Esophagus squamous epithelium (tissue), 5 donors: ENCODE measurements at regions not wholly inside any gene's neighbourhood (a gene's known extent, or its start where the extent isn't known, plus 50 kb on each side); places are given as distances from the start of the nearest gene placed in this dataset.

ENCODE experiments used
- DNase-seq: peaks from one replicate; lab custom pipeline; 2025; lab: John Stamatoyannopoulos, UW
- H3K27ac ChIP-seq, 4 donors: fragments of 200-600 bp; sonication (generic); one replicate each; pipeline ENCODE4 v1.5.1; 2016 to 2019; ENCODE audit warnings: mild to moderate bottlenecking in 1 of 4
- H3K27me3 ChIP-seq, 4 donors: fragments of 200-600 bp; sonication (generic); 1 replicate in 3 of 4; 2 replicates in 1 of 4; pipeline versions ENCODE4 v1.5.1 to v1.6.0; 2017 to 2021; ENCODE audit warnings: antibody characterized with exemption in 1 of 4
- H3K36me3 ChIP-seq, 3 donors: fragments of 200-600 bp; sonication (generic); one replicate each; pipeline ENCODE4 v1.5.1; 2016 to 2019
- H3K4me1 ChIP-seq, 3 donors: fragments of 200-600 bp; sonication (generic); one replicate each; pipeline ENCODE4 v1.5.1; 2017 to 2019
- H3K4me3 ChIP-seq, 4 donors: fragments of 200-600 bp; sonication (generic); 1 replicate in 3 of 4; 2 replicates in 1 of 4; pipeline ENCODE4 v1.5.1; 2016 to 2019; ENCODE audit warnings: mild to moderate bottlenecking in 2 of 4, moderate library complexity in 1 of 4
- H3K9me3 ChIP-seq, 3 donors: fragments of 200-600 bp; sonication (generic); one replicate each; pipeline ENCODE4 v1.5.1; 2016 to 2019
- POLR2A ChIP-seq, 4 donors: fragments of 450-650 bp; IDR thresholded peaks; one replicate each; pipeline ENCODE4 v1.6.1; 2017; ENCODE audit warnings: antibody characterized with exemption in 4 of 4, mild to moderate bottlenecking in 4 of 4, moderate library complexity in 3 of 4
- WGBS, 2 donors: methylation state at CpG; one replicate each; pipeline ENCODE4 v1.1.5; 2018; 5-methylcytosine and 5-hydroxymethylcytosine counted together
- intact Hi-C: fragments of 100-400 bp; cut with DNase I; formaldehyde crosslinking; loops from one replicate; pipeline ENCODE4 v1.15.0; 2022
- TF ChIP-seq, protein P1 (sequence below), 6 experiments: fragments of 450-650 bp in 4 of 6; fragments of 200-600 bp in 2 of 6; sonication (generic) in 2 of 6; IDR thresholded peaks; one replicate each; pipeline ENCODE4 v1.5.1; 2016 to 2019; ENCODE audit warnings: antibody characterized with exemption in 6 of 6, mild to moderate bottlenecking in 4 of 6, moderate library complexity in 4 of 6
- donor health status: DM: yes; HTN: yes; CAD: no.

DNA sequence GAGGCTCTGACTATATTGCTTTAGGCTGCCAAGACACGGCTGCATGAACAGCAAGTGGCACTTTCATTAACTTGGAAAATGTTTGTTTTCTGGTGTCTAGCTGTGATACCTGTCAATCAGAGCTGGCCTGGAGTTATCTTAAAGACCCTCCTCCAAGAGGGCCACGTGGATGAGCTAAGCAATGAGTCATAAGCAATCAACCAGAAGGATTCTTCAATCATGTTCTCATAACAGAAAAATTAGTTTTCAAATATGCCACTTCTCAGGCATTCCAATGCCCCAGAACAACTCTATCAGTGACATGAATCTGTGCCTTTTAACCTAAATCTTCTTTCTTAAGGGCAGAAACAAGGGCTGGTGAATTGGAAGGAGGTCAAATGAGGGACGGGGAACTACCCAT, 283.0 kb downstream of the HTR1B start:
- 40 to 50% methylated on average over 3 of the region's 3 CpGs for WGBS, 2 donors

DNA sequence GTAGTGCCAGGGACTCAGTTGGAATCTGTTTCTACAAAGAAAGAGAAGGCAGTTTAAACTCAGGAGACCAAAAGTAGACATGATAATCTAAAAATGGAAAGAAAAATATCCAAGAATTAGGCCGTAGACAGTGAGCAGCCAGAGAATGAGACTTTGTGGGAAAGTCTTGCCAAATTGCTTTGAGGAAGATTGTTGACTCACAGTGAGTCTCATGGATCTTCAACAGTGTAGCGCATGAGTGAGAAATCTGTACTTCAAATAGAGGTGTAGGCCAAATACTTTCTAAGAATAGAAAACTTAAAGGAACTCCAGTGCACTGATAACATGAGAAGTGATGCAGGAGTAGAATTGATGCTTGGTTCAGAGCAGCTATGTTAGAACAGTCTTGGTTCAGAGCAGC, 284.5 kb downstream of the HTR1B start:
- Histone ChIP-seq H3K27ac (no peak overlapping the region), H3K36me3 (no peaks in the 10 kb centered on the region), H3K9me3 (peaks cover 0 to 6% (median 0%) of the 10 kb centered on the region in 3 donors), H3K4me3 (no peak overlapping the region), H3K27me3 (no peaks in the 10 kb centered on the region), H3K4me1 (no peaks in the 10 kb centered on the region)
- 35 to 42% methylated on average over 2 of the region's 2 CpGs for WGBS, 2 donors
- TF ChIP-seq POLR2A (IDR thresholded peaks at IDR 0.05) = no peak
- TF ChIP-seq, protein P1, sequence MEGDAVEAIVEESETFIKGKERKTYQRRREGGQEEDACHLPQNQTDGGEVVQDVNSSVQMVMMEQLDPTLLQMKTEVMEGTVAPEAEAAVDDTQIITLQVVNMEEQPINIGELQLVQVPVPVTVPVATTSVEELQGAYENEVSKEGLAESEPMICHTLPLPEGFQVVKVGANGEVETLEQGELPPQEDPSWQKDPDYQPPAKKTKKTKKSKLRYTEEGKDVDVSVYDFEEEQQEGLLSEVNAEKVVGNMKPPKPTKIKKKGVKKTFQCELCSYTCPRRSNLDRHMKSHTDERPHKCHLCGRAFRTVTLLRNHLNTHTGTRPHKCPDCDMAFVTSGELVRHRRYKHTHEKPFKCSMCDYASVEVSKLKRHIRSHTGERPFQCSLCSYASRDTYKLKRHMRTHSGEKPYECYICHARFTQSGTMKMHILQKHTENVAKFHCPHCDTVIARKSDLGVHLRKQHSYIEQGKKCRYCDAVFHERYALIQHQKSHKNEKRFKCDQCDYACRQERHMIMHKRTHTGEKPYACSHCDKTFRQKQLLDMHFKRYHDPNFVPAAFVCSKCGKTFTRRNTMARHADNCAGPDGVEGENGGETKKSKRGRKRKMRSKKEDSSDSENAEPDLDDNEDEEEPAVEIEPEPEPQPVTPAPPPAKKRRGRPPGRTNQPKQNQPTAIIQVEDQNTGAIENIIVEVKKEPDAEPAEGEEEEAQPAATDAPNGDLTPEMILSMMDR (IDR thresholded peaks at IDR 0.05) = no peak
- no peak for DNase-seq
- intact Hi-C loops = no loop called here

More for the DNA sequence above, 283.0 kb downstream of the HTR1B start:
- Histone ChIP-seq H3K9me3 (no peaks in the 10 kb centered on the region), H3K27ac (no peak overlapping the region), H3K4me1 (no peaks in the 10 kb centered on the region), H3K4me3 (no peak overlapping the region), H3K27me3 (no peaks in the 10 kb centered on the region), H3K36me3 (no peaks in the 10 kb centered on the region)
- intact Hi-C loops = no loop called here
- no peak for DNase-seq
- TF ChIP-seq POLR2A (IDR thresholded peaks at IDR 0.05) = no peak
- TF ChIP-seq, protein P1 (IDR thresholded peaks at IDR 0.05) = no peak

DNA sequence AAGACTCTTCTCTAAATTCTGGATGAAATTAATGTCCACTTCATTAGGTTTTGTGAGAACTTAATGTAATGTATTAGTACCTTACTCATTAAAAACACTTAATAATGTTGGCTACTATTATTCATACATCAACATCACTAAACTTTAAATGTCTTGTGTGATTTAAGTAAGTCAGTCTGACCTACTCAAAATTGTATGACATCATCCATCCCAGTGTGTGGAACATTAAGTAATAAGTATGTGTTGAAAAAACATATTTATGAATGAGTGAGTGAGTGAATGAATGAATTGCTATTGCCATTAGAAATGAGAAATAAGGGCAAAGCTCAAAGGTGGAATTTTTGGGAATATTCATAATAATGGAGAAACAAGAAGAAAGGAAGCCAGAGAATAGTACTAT, 285.8 kb downstream of the HTR1B start:
- Histone ChIP-seq H3K27ac (no peak overlapping the region), H3K9me3 (peaks cover 0 to 18% (median 0%) of the 10 kb centered on the region in 3 donors), H3K4me1 (no peaks in the 10 kb centered on the region), H3K36me3 (no peaks in the 10 kb centered on the region), H3K27me3 (no peaks in the 10 kb centered on the region), H3K4me3 (no peak overlapping the region)
- no peak for DNase-seq
- intact Hi-C loops = no loop called here
- TF ChIP-seq POLR2A (IDR thresholded peaks at IDR 0.05) = no peak
- TF ChIP-seq, protein P1 (IDR thresholded peaks at IDR 0.05) = no peak

DNA sequence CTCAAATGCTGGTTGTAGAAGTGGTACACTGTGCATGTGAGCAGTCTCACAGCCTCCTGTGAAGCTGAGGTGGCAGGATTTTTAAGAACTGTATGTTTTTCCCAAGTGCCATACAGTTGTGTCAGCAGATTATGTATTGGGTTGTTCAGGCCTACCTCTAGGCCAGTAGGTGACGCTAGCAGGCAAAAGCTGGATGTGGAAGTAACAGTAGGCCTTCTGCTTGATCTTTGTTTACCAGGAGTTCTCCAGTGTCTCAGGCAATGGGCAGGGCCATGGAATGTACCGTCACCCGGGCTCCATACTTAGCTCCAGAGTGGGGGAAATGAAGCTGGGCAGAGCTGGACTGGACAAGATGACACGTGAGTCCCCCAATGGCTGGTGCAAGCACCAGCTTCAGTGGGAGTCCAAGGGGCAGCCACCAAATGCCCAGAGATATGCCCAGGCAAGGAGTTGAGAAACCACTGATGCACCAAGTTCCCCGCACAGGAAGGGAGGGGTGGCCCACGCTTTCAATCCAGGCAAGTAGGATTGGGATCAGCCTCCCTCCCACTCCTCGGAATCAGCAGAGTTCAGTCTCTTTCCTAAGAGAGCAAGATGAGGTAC, 289.7 kb downstream of the HTR1B start:
- peaks cover 0 to 19% (median 0%) of the 10 kb centered on the region in 3 donors for H3K9me3 ChIP-seq
- intact Hi-C loops = no loop called here
- H3K36me3 ChIP-seq = no peaks in the 10 kb centered on the region
- no peak for TF ChIP-seq POLR2A (IDR thresholded peaks at IDR 0.05)
- TF ChIP-seq, protein P1 (IDR thresholded peaks at IDR 0.05) = no peak
- no peak overlapping the region for H3K4me3 ChIP-seq
- H3K27me3 ChIP-seq = no peaks in the 10 kb centered on the region
- no peak overlapping the region for H3K27ac ChIP-seq
- DNase-seq = no peak
- WGBS, 2 donors = 48 to 81% methylated on average over 4 to 6 of the region's 7 CpGs
- no peaks in the 10 kb centered on the region for H3K4me1 ChIP-seq

DNA sequence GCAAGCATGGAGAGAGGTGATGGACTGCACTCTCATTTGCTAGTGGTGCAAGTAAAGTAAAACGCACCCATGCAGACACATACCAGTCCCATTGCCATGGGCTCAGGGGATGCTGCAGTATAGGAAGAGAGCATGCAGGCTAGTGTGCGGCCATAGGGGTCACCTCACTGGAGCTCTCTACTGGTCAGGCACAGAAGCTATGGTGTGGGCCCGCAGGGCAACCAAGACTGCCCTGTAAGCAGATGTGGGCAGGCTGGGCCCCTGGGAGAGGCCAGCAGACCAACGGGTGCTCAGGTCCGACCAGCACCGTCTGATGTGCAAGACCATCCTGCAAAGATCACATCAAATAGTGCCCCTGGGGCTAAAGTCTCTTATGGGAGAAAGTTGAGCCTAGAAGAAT, 290.7 kb downstream of the HTR1B start:
- H3K9me3 ChIP-seq = peaks cover 0 to 19% (median 0%) of the 10 kb centered on the region in 3 donors
- WGBS, 2 donors = 70 to 82% methylated on average over 3 to 6 of the region's 6 CpGs
- DNase-seq = no peak
- no peaks in the 10 kb centered on the region for H3K27me3 ChIP-seq
- no peaks in the 10 kb centered on the region for H3K4me1 ChIP-seq
- intact Hi-C loops = no loop called here
- H3K4me3 ChIP-seq = no peak overlapping the region
- H3K36me3 ChIP-seq = no peaks in the 10 kb centered on the region
- TF ChIP-seq, protein P1 (IDR thresholded peaks at IDR 0.05) = no peak
- TF ChIP-seq POLR2A (IDR thresholded peaks at IDR 0.05) = no peak
- no peak overlapping the region for H3K27ac ChIP-seq
